Sigmoid colon (tissue), 6 donors: ENCODE measurements at regions not wholly inside any gene's neighbourhood (a gene's known extent, or its start where the extent isn't known, plus 50 kb on each side); places are given as distances from the start of the nearest gene placed in this dataset.
"Not testable (repeated sequence)": the region's sequence is repeated elsewhere in the genome, so short reads cannot be mapped to it uniquely, and the experiment has no call there.

Source experiments
- DNase-seq: peaks from one replicate; pipeline ENCODE4 v3.0.0-alpha.2; 2019
- H3K27ac ChIP-seq, 4 donors: fragments of 200-600 bp; sonication (generic); one replicate each; pipeline ENCODE4 v1.5.1; 2016 to 2019; ENCODE audit warnings: mild to moderate bottlenecking in 1 of 4
- H3K27me3 ChIP-seq, 3 donors: fragments of 200-600 bp; sonication (generic); one replicate each; pipeline ENCODE4 v1.5.1; 2019; ENCODE audit warnings: mild to moderate bottlenecking in 1 of 3
- H3K36me3 ChIP-seq, 4 donors: fragments of 200-600 bp; sonication (generic); one replicate each; pipeline ENCODE4 v1.5.1; 2016 to 2019
- H3K4me1 ChIP-seq, 4 donors: fragments of 200-600 bp; sonication (generic); one replicate each; pipeline ENCODE4 v1.5.1; 2017 to 2019
- H3K4me3 ChIP-seq, 4 donors: fragments of 200-600 bp; sonication (generic); one replicate each; pipeline ENCODE4 v1.5.1; 2017 to 2019; ENCODE audit warnings: mild to moderate bottlenecking in 2 of 4, moderate library complexity in 1 of 4
- H3K9me3 ChIP-seq, 4 donors: fragments of 200-600 bp in 3 of 4; sonication (generic) in 3 of 4; one replicate each; pipeline versions ENCODE4 v1.5.1 to v1.6.1; 2013 to 2019
- EP300 ChIP-seq, 4 donors: sonication (generic); formaldehyde crosslinking; IDR thresholded peaks; one replicate each; pipeline ENCODE4 v1.6.1; 2017; ENCODE audit warnings: antibody characterized with exemption in 4 of 4
- POLR2A ChIP-seq, 2 donors: fragments of 450-650 bp; IDR thresholded peaks; one replicate each; pipeline ENCODE4 v1.6.1; 2016; ENCODE audit warnings: antibody characterized with exemption in 2 of 2, mild to moderate bottlenecking in 2 of 2, moderate library complexity in 2 of 2
- POLR2AphosphoS5 ChIP-seq, 4 donors: sonication (generic); formaldehyde crosslinking; IDR thresholded peaks; one replicate each; pipeline ENCODE4 v1.6.1; 2017; ENCODE audit warnings: antibody characterized with exemption in 4 of 4
- WGBS, 2 donors: extraction: QIAGEN DNeasy Blood & Tissue Kit; methylation state at CpG; one replicate each; pipeline ENCODE4 v1.1.7; 2013; 5-methylcytosine and 5-hydroxymethylcytosine counted together
- intact Hi-C: fragments of 100-400 bp; cut with DNase I; formaldehyde crosslinking; loops from one replicate; pipeline ENCODE4 v1.15.1; 2023
- TF ChIP-seq, protein P1 (sequence below), 4 experiments: fragments of 450-650 bp in 3 of 4; fragments of 200-600 bp in 1 of 4; IDR thresholded peaks; one replicate each; pipeline ENCODE4 v1.5.1; 2016 to 2019; ENCODE audit warnings: antibody characterized with exemption in 4 of 4, mild to moderate bottlenecking in 3 of 4, moderate library complexity in 2 of 4
- donor health status: healthy with polysubstance abuse.
- donor health status: healthy.

DNA sequence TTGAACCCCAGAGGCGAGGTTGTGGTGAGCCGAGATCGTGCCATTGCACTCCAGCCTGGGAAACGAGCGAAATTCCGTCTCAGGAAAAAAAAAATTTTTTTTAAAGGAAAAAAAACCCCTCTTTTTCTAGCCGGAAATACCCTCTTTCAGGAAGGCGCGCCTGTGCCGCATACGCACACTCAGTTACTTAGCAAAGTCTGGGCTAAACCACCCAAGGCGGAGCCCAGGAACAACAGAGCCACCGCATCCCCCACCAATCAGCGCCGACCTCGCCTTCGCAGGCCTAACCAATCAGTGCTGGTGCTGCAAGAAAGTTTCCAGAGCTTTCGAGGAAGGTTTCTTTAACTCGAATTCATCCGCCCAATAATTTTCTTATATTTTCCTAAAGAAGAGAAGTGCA, 510.4 kb downstream of the KCNJ18 start:
- Histone ChIP-seq H3K9me3 (peaks cover 0 to 10% (median under 1%) of the 10 kb centered on the region in 4 donors), H3K36me3 (no peaks in the 10 kb centered on the region), H3K4me3 (no peak overlapping the region), H3K4me1 (no peaks in the 10 kb centered on the region), H3K27ac (no peak overlapping the region), H3K27me3 (no peaks in the 10 kb centered on the region)
- DNase-seq, result no peak
- intact Hi-C loops, result loop anchor here (10.0 kb wide), 1 partner anchor 52 kb away; no protein-coding TSS in a partner anchor
- WGBS, 2 donors, result 92 to 94% methylated on average over 20 of the region's 20 CpGs
- TF ChIP-seq EP300 (IDR thresholded peaks at IDR 0.05) (no peak), POLR2A (IDR thresholded peaks at IDR 0.05) (no peak), POLR2AphosphoS5 (IDR thresholded peaks at IDR 0.05) (no peak)
- TF ChIP-seq, protein P1, sequence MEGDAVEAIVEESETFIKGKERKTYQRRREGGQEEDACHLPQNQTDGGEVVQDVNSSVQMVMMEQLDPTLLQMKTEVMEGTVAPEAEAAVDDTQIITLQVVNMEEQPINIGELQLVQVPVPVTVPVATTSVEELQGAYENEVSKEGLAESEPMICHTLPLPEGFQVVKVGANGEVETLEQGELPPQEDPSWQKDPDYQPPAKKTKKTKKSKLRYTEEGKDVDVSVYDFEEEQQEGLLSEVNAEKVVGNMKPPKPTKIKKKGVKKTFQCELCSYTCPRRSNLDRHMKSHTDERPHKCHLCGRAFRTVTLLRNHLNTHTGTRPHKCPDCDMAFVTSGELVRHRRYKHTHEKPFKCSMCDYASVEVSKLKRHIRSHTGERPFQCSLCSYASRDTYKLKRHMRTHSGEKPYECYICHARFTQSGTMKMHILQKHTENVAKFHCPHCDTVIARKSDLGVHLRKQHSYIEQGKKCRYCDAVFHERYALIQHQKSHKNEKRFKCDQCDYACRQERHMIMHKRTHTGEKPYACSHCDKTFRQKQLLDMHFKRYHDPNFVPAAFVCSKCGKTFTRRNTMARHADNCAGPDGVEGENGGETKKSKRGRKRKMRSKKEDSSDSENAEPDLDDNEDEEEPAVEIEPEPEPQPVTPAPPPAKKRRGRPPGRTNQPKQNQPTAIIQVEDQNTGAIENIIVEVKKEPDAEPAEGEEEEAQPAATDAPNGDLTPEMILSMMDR (IDR thresholded peaks at IDR 0.05), result no peak

DNA sequence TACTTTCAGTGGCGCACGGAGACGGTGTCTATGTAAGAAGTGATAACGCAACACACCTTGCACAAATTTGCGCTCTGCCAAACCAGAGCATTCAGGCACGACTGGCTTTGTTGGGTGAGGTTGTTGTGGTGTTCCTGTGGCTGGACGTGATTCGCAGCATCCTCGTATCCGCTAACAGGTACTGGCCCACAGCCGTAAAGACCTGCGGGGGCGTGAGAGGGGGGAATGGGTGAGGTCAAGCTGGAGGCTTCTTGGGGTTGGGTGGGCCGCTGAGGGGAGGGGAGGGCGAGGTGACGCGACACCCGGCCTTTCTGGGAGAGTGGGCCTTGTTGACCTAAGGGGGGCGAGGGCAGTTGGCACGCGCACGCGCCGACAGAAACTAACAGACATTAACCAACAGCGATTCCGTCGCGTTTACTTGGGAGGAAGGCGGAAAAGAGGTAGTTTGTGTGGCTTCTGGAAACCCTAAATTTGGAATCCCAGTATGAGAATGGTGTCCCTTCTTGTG, 510.9 kb downstream of the KCNJ18 start:
- DNase-seq, result no peak
- Histone ChIP-seq H3K27me3 (no peaks in the 10 kb centered on the region), H3K36me3 (no peaks in the 10 kb centered on the region), H3K4me1 (no peaks in the 10 kb centered on the region), H3K27ac (no peak overlapping the region), H3K4me3 (no peak overlapping the region), H3K9me3 (peaks cover 0 to 10% (median under 1%) of the 10 kb centered on the region in 4 donors)
- intact Hi-C loops, result loop anchor here (10.0 kb wide), 1 partner anchor 52 kb away; no protein-coding TSS in a partner anchor
- 92 to 93% methylated on average over 29 of the region's 29 CpGs for WGBS, 2 donors
- TF ChIP-seq EP300 (IDR thresholded peaks at IDR 0.05), result no peak
- TF ChIP-seq, protein P1 (IDR thresholded peaks at IDR 0.05), result no peak
- no peak for TF ChIP-seq POLR2AphosphoS5 (IDR thresholded peaks at IDR 0.05)
- TF ChIP-seq POLR2A (IDR thresholded peaks at IDR 0.05), result no peak

DNA sequence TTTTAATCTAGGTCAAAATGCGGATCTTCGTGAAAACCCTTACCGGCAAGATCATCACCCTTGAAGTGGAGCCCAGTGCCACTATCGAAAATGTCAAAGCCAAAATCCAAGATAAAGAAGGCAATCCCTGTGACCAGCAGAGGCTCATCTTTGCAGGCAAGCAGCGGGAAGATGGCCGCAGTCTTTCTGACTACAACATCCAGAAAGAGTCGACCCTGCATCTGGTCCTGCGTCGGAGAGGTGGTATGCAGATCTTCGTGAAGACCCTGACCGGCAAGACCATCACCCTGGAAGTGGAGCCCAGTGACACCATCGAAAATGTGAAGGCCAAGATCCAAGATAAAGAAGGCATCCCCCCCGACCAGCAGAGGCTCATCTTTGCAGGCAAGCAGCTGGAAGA, 511.8 kb downstream of the KCNJ18 start:
- H3K4me1 ChIP-seq, H3K27ac ChIP-seq, H3K27me3 ChIP-seq, H3K4me3 ChIP-seq, DNase-seq, H3K36me3 ChIP-seq: not testable (repeated sequence)
- WGBS, 2 donors, result 81 to 89% methylated on average over 13 of the region's 13 CpGs
- H3K9me3 ChIP-seq, result peaks cover 0 to 10% (median under 1%) of the 10 kb centered on the region in 4 donors
- intact Hi-C loops, result loop anchor here (10.0 kb wide), 1 partner anchor 51 kb away; no protein-coding TSS in a partner anchor

DNA sequence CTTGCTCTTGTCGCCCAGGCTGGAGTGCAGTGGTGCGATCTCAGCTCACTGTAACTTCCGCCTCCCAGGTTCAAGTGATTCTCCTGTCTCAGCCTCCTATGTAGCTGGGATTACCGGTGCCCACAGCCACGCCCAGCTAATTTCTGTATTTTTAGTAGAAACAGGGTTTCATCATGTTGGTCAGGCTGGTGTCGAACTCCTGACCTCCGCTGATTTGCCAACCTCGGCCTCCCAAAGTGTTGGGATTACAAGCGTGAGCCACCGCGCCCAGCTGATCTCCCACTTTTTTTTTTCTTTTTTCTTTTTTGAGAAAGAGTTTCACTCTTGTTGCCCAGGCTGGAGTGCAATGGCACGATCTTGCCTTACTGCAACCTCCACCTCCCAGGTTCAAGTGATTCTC, 517.9 kb downstream of the KCNJ18 start:
- DNase-seq, intact Hi-C loops, H3K4me3 ChIP-seq: not testable (repeated sequence)

DNA sequence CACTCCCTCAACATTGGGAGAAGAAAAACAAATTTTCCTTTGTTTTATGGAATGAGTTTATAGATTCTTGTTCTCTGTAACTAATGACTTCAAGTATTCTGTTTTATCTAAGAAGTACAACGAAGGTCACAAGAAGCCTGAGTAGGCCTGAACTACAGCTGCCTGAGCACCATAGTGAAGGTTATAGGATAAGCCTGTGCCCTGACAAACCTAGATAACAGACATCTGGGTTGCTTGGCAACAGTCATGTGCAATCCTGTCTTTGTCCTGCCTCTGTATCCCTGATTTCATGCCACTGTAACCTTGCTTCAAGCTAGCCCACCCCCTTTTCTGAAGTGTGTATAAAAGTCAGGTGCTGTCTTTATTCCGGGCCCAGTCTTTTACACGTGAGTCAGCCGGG, 520.8 kb downstream of the KCNJ18 start:
- 78 to 79% methylated on average over 4 of the region's 4 CpGs for WGBS, 2 donors
- H3K27ac ChIP-seq, H3K4me3 ChIP-seq, intact Hi-C loops, H3K27me3 ChIP-seq, H3K9me3 ChIP-seq, DNase-seq, H3K4me1 ChIP-seq, H3K36me3 ChIP-seq: not testable (repeated sequence)

More for the DNA sequence above, 517.9 kb downstream of the KCNJ18 start:
- whole genome bisulfite sequencing, 2 donors, result 89 to 92% methylated on average over 12 of the region's 12 CpGs
- not testable (repeated sequence) for H3K27me3 ChIP-seq, H3K36me3 ChIP-seq, H3K27ac ChIP-seq, H3K4me1 ChIP-seq, H3K9me3 ChIP-seq

DNA sequence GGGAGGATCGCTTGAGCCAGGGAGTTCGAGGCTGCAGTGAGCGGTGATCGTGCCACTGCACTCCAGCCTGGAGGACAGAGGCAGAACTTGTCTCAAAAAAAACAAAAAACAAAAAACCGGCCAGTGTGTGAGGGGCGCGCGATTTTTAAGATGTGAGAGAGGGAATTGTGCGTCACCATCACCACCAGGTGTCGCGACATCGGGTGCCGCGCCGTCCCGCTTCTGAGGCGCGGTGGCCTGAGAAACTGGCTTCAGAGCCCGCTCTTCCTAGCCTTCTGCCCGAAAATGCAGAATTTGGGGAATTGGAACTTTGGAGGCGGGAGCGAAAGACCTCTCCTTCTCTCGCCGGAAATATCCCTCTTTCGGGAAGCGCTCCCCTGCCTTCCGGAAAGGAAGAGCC, 524.8 kb downstream of the KCNJ18 start:
- H3K36me3 ChIP-seq, result no peaks in the 10 kb centered on the region
- H3K4me1 ChIP-seq, result no peaks in the 10 kb centered on the region
- peaks cover 0 to 14% (median 0%) of the 10 kb centered on the region in 4 donors for H3K9me3 ChIP-seq
- no peak for DNase-seq
- TF ChIP-seq, protein P1 (IDR thresholded peaks at IDR 0.05), result no peak
- TF ChIP-seq POLR2AphosphoS5 (IDR thresholded peaks at IDR 0.05) (no peak), EP300 (IDR thresholded peaks at IDR 0.05) (no peak), POLR2A (IDR thresholded peaks at IDR 0.05) (no peak)
- H3K27me3 ChIP-seq, result peaks cover 0 to 7% (median 0%) of the 10 kb centered on the region in 3 donors
- 57 to 73% methylated on average over 27 of the region's 27 CpGs for WGBS, 2 donors
- H3K4me3 ChIP-seq, result no peak overlapping the region
- no peak overlapping the region for H3K27ac ChIP-seq
- intact Hi-C loops, result no loop called here
